Left forelimb (tissue), 1 donor: ENCODE measurements at regions not wholly inside any gene's neighbourhood (a gene's known extent, or its start where the extent isn't known, plus 50 kb on each side); places are given as distances from the start of the nearest gene placed in this dataset.
"Not testable (repeated sequence)": the region's sequence is repeated elsewhere in the genome, so short reads cannot be mapped to it uniquely, and the experiment has no call there.

ENCODE experiments used
- DNase-seq: peaks from one replicate; pipeline ENCODE4 v3.0.0-alpha.2; 2018; ENCODE audit warnings: low spot score

GRCh38 chr18:15060279-15060880 is 312.4 kb downstream of the ANKRD30B start:
- not testable (repeated sequence) for DNase-seq

GRCh38 chr18:15061289-15061896 is 313.4 kb downstream of the ANKRD30B start:
- DNase-seq, result not testable (repeated sequence)

- DNase-seq, result not testable (repeated sequence)
Measured at GRCh38 chr18:15066434-15066833, 318.5 kb downstream of the ANKRD30B start.

- DNase-seq, result not testable (repeated sequence)
Measured at GRCh38 chr18:15071311-15071710, 323.3 kb downstream of the ANKRD30B start.
